H9 (cell line): ENCODE measurements at regions not wholly inside any gene's neighbourhood (a gene's known extent, or its start where the extent isn't known, plus 50 kb on each side); places are given as distances from the start of the nearest gene placed in this dataset.

Experiments used
- DNase-seq: peaks from one replicate; pipeline ENCODE4 v3.0.0-alpha.2; 2017
- H2AFZ ChIP-seq: one replicate; pipeline ENCODE4 v1.6.1; 2013; ENCODE audit warnings: mild to moderate bottlenecking, low read length, control low read depth, moderate library complexity
- H2AK5ac ChIP-seq: 2 replicates; pipeline ENCODE4 v1.6.1; 2013; ENCODE audit warnings: low read length, control low read depth, mixed read lengths; ENCODE audit not compliant: insufficient read length
- H2BK120ac ChIP-seq: one replicate; pipeline ENCODE4 v1.6.1; 2013; ENCODE audit warnings: low read depth, mild to moderate bottlenecking, low read length, control low read depth, inconsistent platforms; ENCODE audit not compliant: poor library complexity, severe bottlenecking
- H2BK12ac ChIP-seq: 2 replicates; pipeline ENCODE4 v1.6.1; 2013; ENCODE audit warnings: low read length, control low read depth, mixed read lengths, low read depth; ENCODE audit not compliant: insufficient read length
- H2BK15ac ChIP-seq: 2 replicates; pipeline ENCODE4 v1.6.1; 2013; ENCODE audit warnings: low read depth, low read length, control low read depth
- H2BK20ac ChIP-seq: one replicate; pipeline ENCODE4 v1.6.1; 2013; ENCODE audit warnings: low read depth, mild to moderate bottlenecking, low read length, control low read depth, inconsistent platforms; ENCODE audit not compliant: poor library complexity, severe bottlenecking
- H2BK5ac ChIP-seq: 2 replicates; pipeline ENCODE4 v1.6.1; 2013; ENCODE audit warnings: low read length, control low read depth, mixed read lengths; ENCODE audit not compliant: insufficient read length
- H3K14ac ChIP-seq: 2 replicates; pipeline ENCODE4 v1.6.1; 2013; ENCODE audit warnings: low read length, control low read depth; ENCODE audit not compliant: insufficient read depth
- H3K18ac ChIP-seq: 2 replicates; pipeline ENCODE4 v1.6.1; 2013; ENCODE audit warnings: low read depth, mild to moderate bottlenecking, mixed read lengths, low read length, control low read depth; ENCODE audit not compliant: insufficient read length
- H3K23ac ChIP-seq: 2 replicates; pipeline ENCODE4 v1.6.1; 2013; ENCODE audit warnings: low read length, control low read depth, mixed read lengths, low read depth; ENCODE audit not compliant: insufficient read length
- H3K23me2 ChIP-seq: 2 replicates; pipeline ENCODE4 v1.6.1; 2013; ENCODE audit warnings: low read depth, mild to moderate bottlenecking, mixed read lengths, low read length, control low read depth; ENCODE audit not compliant: insufficient read length, poor library complexity, severe bottlenecking
- H3K27ac ChIP-seq: 2 replicates; pipeline ENCODE4 v1.5.1; 2013; ENCODE audit warnings: low read length, control low read depth, mixed read lengths, low read depth; ENCODE audit not compliant: insufficient read length
- H3K27me3 ChIP-seq: 2 replicates; pipeline ENCODE4 v1.6.1; 2013; ENCODE audit warnings: low read length, control low read depth, inconsistent platforms; ENCODE audit not compliant: insufficient read depth
- H3K4ac ChIP-seq: 2 replicates; pipeline ENCODE4 v1.6.1; 2013; ENCODE audit warnings: low read depth, mild to moderate bottlenecking, control low read depth, inconsistent platforms, low read length, moderate library complexity
- H3K4me1 ChIP-seq: 2 replicates; pipeline ENCODE4 v1.6.1; 2013; ENCODE audit warnings: low read length, control low read depth, inconsistent platforms; ENCODE audit not compliant: insufficient read depth
- H3K4me2 ChIP-seq: 2 replicates; pipeline ENCODE4 v1.6.1; 2013; ENCODE audit warnings: low read length, control low read depth, mixed read lengths; ENCODE audit not compliant: insufficient read length, insufficient read depth
- H3K56ac ChIP-seq: 2 replicates; pipeline ENCODE4 v1.6.1; 2013; ENCODE audit warnings: low read depth, mild to moderate bottlenecking, mixed read lengths, low read length, control low read depth; ENCODE audit not compliant: insufficient read length
- H3K79me1 ChIP-seq: 2 replicates; pipeline ENCODE4 v1.6.1; 2013; ENCODE audit warnings: low read depth, mild to moderate bottlenecking, moderate library complexity, low read length, control low read depth, inconsistent platforms; ENCODE audit not compliant: insufficient read depth, poor library complexity, severe bottlenecking
- H3K79me2 ChIP-seq: 2 replicates; pipeline ENCODE4 v1.6.1; 2013; ENCODE audit warnings: low read length, control low read depth, inconsistent platforms; ENCODE audit not compliant: insufficient read depth
- H3K9ac ChIP-seq: 2 replicates; pipeline ENCODE4 v1.6.1; 2013; ENCODE audit warnings: low read length, control low read depth, mixed read lengths; ENCODE audit not compliant: insufficient read length; ENCODE audit errors: extremely low read depth
- H3K9me3 ChIP-seq: one replicate; pipeline ENCODE4 v1.6.1; 2013; ENCODE audit warnings: low read depth, low read length, inconsistent platforms; ENCODE audit not compliant: control insufficient read depth
- H3T11ph ChIP-seq: one replicate; pipeline ENCODE4 v1.6.1; 2013; ENCODE audit warnings: mild to moderate bottlenecking, low read length, control low read depth, inconsistent platforms
- H4K20me1 ChIP-seq: one replicate; pipeline ENCODE4 v1.6.1; 2013; ENCODE audit not compliant: control insufficient read depth, insufficient read length, insufficient read depth
- H4K5ac ChIP-seq: 2 replicates; pipeline ENCODE4 v1.6.1; 2013; ENCODE audit warnings: low read depth, mild to moderate bottlenecking, mixed read lengths, low read length, control low read depth; ENCODE audit not compliant: insufficient read length
- H4K8ac ChIP-seq: replicated peaks from 2 replicates; pipeline ENCODE4 v1.6.1; 2013; ENCODE audit warnings: low read length, control low read depth, mixed read lengths, low read depth; ENCODE audit not compliant: insufficient read length
- H4K91ac ChIP-seq: 2 replicates; pipeline ENCODE4 v1.6.1; 2013; ENCODE audit warnings: low read depth, mild to moderate bottlenecking, moderate library complexity, mixed read lengths, low read length, control low read depth; ENCODE audit not compliant: insufficient read length
- H3K27ac Mint-ChIP-seq, 3 experiments: 2 replicates in 2 of 3; 3 replicates in 1 of 3; pipeline ENCODE4 v1.8.0; 2020 to 2021; ENCODE audit warnings: mixed read lengths in 3 of 3, mild to moderate bottlenecking in 1 of 3, moderate library complexity in 1 of 3
- H3K27me3 Mint-ChIP-seq: 2 replicates; pipeline ENCODE4 v1.8.0; 2021; ENCODE audit warnings: low read depth, mild to moderate bottlenecking, moderate library complexity, mixed read lengths
- H3K36me3 Mint-ChIP-seq, 3 experiments: 2 replicates in 2 of 3; 3 replicates in 1 of 3; pipeline ENCODE4 v1.8.0; 2020 to 2021; ENCODE audit warnings: low read depth in 3 of 3, mixed read lengths in 3 of 3; ENCODE audit not compliant: insufficient read depth in 1 of 3
- H3K4me1 Mint-ChIP-seq, 2 experiments: 2 replicates each; pipeline ENCODE4 v1.8.0; 2020; ENCODE audit warnings: mixed read lengths in 2 of 2
- H3K4me3 Mint-ChIP-seq, 2 experiments: 2 replicates in 1 of 2; 3 replicates in 1 of 2; pipeline ENCODE4 v1.8.0; 2020 to 2021; ENCODE audit warnings: mild to moderate bottlenecking in 2 of 2, mixed read lengths in 2 of 2, moderate library complexity in 1 of 2
- H3K9me3 Mint-ChIP-seq, 2 experiments: 2 replicates in 1 of 2; 3 replicates in 1 of 2; pipeline ENCODE4 v1.8.0; 2020; ENCODE audit warnings: mild to moderate bottlenecking in 2 of 2, mixed read lengths in 2 of 2, moderate library complexity in 1 of 2
- WGBS: extraction: QIAGEN DNeasy Blood & Tissue Kit; methylation state at CpG from one replicate; pipeline ENCODE4 v1.1.7; 2013; ENCODE audit warnings: missing lambda C conversion rate, low lambda C conversion rate, mixed read lengths; ENCODE audit not compliant: insufficient read length; ENCODE audit errors: extremely low coverage; 5-methylcytosine and 5-hydroxymethylcytosine counted together
- TF ChIP-seq, protein P1 (sequence below): fragments of 200-600 bp; sonication (generic); conservative IDR thresholded peaks from 3 replicates; pipeline ENCODE4 v1.8.0; 2021; ENCODE audit warnings: antibody characterized with exemption, mild to moderate bottlenecking

DNA sequence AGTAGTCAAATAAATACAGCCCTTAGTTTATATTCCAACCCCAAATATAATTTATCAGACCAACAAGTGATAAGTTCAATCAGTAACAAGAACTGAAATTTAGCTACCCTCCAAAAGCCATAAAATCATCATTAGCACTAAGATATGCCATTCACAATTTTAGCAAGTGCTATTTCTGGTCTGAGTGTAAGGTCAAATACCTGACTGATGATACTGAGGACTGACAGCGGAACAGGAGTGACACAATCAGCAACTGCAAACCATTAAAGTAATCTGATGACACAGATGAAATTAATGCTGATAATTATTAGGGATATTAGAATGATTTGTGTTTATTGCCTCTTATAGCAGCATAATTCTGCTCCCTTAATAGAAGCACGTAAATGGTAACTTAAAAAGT, 152.7 kb upstream of the SPHKAP start:
- peaks cover 19 to 20% of the 10 kb centered on the region in 2 experiments; a peak in 4 of 5 replicates for H3K9me3 Mint-ChIP-seq
- H3K9ac ChIP-seq: no peak overlapping the region
- TF ChIP-seq, protein P1, sequence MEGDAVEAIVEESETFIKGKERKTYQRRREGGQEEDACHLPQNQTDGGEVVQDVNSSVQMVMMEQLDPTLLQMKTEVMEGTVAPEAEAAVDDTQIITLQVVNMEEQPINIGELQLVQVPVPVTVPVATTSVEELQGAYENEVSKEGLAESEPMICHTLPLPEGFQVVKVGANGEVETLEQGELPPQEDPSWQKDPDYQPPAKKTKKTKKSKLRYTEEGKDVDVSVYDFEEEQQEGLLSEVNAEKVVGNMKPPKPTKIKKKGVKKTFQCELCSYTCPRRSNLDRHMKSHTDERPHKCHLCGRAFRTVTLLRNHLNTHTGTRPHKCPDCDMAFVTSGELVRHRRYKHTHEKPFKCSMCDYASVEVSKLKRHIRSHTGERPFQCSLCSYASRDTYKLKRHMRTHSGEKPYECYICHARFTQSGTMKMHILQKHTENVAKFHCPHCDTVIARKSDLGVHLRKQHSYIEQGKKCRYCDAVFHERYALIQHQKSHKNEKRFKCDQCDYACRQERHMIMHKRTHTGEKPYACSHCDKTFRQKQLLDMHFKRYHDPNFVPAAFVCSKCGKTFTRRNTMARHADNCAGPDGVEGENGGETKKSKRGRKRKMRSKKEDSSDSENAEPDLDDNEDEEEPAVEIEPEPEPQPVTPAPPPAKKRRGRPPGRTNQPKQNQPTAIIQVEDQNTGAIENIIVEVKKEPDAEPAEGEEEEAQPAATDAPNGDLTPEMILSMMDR: no peak

More for the DNA sequence above, 152.7 kb upstream of the SPHKAP start:
- H3K27me3 Mint-ChIP-seq: no peaks in the 10 kb centered on the region
- Histone ChIP-seq H3K4me1 (no peaks in the 10 kb centered on the region), H4K8ac (no peak overlapping the region), H2BK5ac (no peak overlapping the region), H3K27me3 (no peaks in the 10 kb centered on the region), H2BK12ac (no peak overlapping the region), H3K27ac (no peak overlapping the region), H4K91ac (no peak overlapping the region), H3K14ac (no peak overlapping the region), H3K23ac (no peak overlapping the region), H4K5ac (no peak overlapping the region), H2BK120ac (no peak overlapping the region), H3K4me2 (no peak overlapping the region), H2BK15ac (no peak overlapping the region), H3K23me2 (no peaks in the 10 kb centered on the region), H3K9me3 (no peaks in the 10 kb centered on the region), H4K20me1 (no peaks in the 10 kb centered on the region), H2AFZ (no peak overlapping the region), H3T11ph (no peak overlapping the region), H3K79me2 (no peaks in the 10 kb centered on the region), H3K56ac (no peak overlapping the region), H2BK20ac (no peak overlapping the region), H3K79me1 (no peaks in the 10 kb centered on the region), H2AK5ac (no peak overlapping the region), H3K18ac (no peak overlapping the region), H3K4ac (no peak overlapping the region)
- no peak for DNase-seq
- H3K36me3 Mint-ChIP-seq: peaks cover 2 to 5% (median 3%) of the 10 kb centered on the region in 3 experiments; a peak in 5 of 7 replicates
- no peaks in the 10 kb centered on the region for H3K4me1 Mint-ChIP-seq
- H3K4me3 Mint-ChIP-seq: no peak overlapping the region
- no CpG with 5 or more reads among the region's 2 CpGs for WGBS
- no peak overlapping the region for H3K27ac Mint-ChIP-seq
